ENCODE measurements at regions not wholly inside any gene's neighbourhood (a gene's known extent, or its start where the extent isn't known, plus 50 kb on each side); places are given as distances from the start of the nearest gene placed in this dataset.

GRCh38 chr11:8829556-8829955, 81.4 kb upstream of the AKIP1 start:
- H3K4me3 Mint-ChIP-seq, result no peak overlapping the region
- no peak for DNase-seq
- H3K36me3 Mint-ChIP-seq (ENCODE audit: low read depth), result no peaks in the 10 kb centered on the region
- H3K4me1 Mint-ChIP-seq (ENCODE audit: low read depth), result peaks cover 36% of the 10 kb centered on the region
- no peak overlapping the region for H3K27ac Mint-ChIP-seq
- no peaks in the 10 kb centered on the region for H3K9me3 Mint-ChIP-seq
- TF ChIP-seq CTCF (IDR thresholded peaks at IDR 0.05), result no peak
- H3K27me3 Mint-ChIP-seq (ENCODE audit: insufficient read depth), result no peaks in the 10 kb centered on the region; the same call in 1 of the 2 replicates

- H3K27me3 Mint-ChIP-seq (ENCODE audit: insufficient read depth), result no peaks in the 10 kb centered on the region; the same call in 1 of the 2 replicates
- no peak overlapping the region for H3K4me3 Mint-ChIP-seq
- no peak overlapping the region for H3K27ac Mint-ChIP-seq
- no peaks in the 10 kb centered on the region for H3K36me3 Mint-ChIP-seq (ENCODE audit: low read depth)
- H3K9me3 Mint-ChIP-seq, result no peaks in the 10 kb centered on the region
- TF ChIP-seq CTCF (IDR thresholded peaks at IDR 0.05), result no peak
- H3K4me1 Mint-ChIP-seq (ENCODE audit: low read depth), result peaks cover 46% of the 10 kb centered on the region
- no peak for DNase-seq
Measured at GRCh38 chr11:8830641-8831040, 80.3 kb upstream of the AKIP1 start.

- Mint-ChIP-seq H3K4me1 (ENCODE audit: low read depth) (peaks cover 51% of the 10 kb centered on the region), H3K27ac (peak overlapping the region; percentile 96), H3K4me3 (no peak overlapping the region; the same call in 1 of the 2 replicates), H3K36me3 (ENCODE audit: low read depth) (no peaks in the 10 kb centered on the region), H3K9me3 (no peaks in the 10 kb centered on the region), H3K27me3 (ENCODE audit: insufficient read depth) (no peaks in the 10 kb centered on the region; the same call in 1 of the 2 replicates)
- no peak for TF ChIP-seq CTCF (IDR thresholded peaks at IDR 0.05)
- DNase-seq, result no peak
Measured at GRCh38 chr11:8831861-8832260, 79.1 kb upstream of the AKIP1 start.

- peak overlapping the region; percentile 72 for H3K4me3 Mint-ChIP-seq
- peaks cover 54% of the 10 kb centered on the region for H3K4me1 Mint-ChIP-seq (ENCODE audit: low read depth)
Measured at GRCh38 chr11:8832571-8833260, 78.3 kb upstream of the AKIP1 start.

GRCh38 chr11:8833568-8834315, 77.2 kb upstream of the AKIP1 start:
- no peak for TF ChIP-seq CTCF (IDR thresholded peaks at IDR 0.05)
- H3K4me3 Mint-ChIP-seq, result peak overlapping the region; percentile 33
- no peaks in the 10 kb centered on the region for H3K9me3 Mint-ChIP-seq
- H3K27me3 Mint-ChIP-seq (ENCODE audit: insufficient read depth), result no peaks in the 10 kb centered on the region; the same call in none of the 2 replicates
- no peaks in the 10 kb centered on the region for H3K36me3 Mint-ChIP-seq (ENCODE audit: low read depth)
- H3K27ac Mint-ChIP-seq, result peak overlapping the region; percentile 96
- peak; percentile 55 for DNase-seq
- peaks cover 65% of the 10 kb centered on the region for H3K4me1 Mint-ChIP-seq (ENCODE audit: low read depth)

More at GRCh38 chr11:8832571-8833260, 78.3 kb upstream of the AKIP1 start:
- Mint-ChIP-seq H3K9me3 (no peaks in the 10 kb centered on the region), H3K27ac (peak overlapping the region; percentile 96), H3K27me3 (ENCODE audit: insufficient read depth) (no peaks in the 10 kb centered on the region; the same call in 1 of the 2 replicates), H3K36me3 (ENCODE audit: low read depth) (no peaks in the 10 kb centered on the region)
- TF ChIP-seq CTCF (IDR thresholded peaks at IDR 0.05), result no peak
- DNase-seq, result peak; percentile 76

Measured in HFFc6 (cell line).